Type B pancreatic cell (in vitro differentiated cells): ENCODE measurements at regions not wholly inside any gene's neighbourhood (a gene's known extent, or its start where the extent isn't known, plus 50 kb on each side); places are given as distances from the start of the nearest gene placed in this dataset.

ENCODE experiments used
- DNase-seq: peaks from one replicate; pipeline ENCODE4 v3.0.0; 2021; ENCODE audit warnings: mixed read lengths; ENCODE audit not compliant: unreplicated experiment; ENCODE audit errors: extremely low spot score
- H3K27ac Mint-ChIP-seq: 2 replicates; pipeline ENCODE4 v1.8.0; 2021; ENCODE audit warnings: mild to moderate bottlenecking, mixed read lengths
- H3K27me3 Mint-ChIP-seq: 2 replicates; pipeline ENCODE4 v1.8.0; 2021; ENCODE audit warnings: mixed read lengths
- H3K36me3 Mint-ChIP-seq: 2 replicates; pipeline ENCODE4 v1.8.0; 2021; ENCODE audit warnings: mixed read lengths
- H3K4me1 Mint-ChIP-seq: one replicate; pipeline ENCODE4 v1.8.0; 2021; ENCODE audit warnings: mixed read lengths; ENCODE audit not compliant: unreplicated experiment
- H3K4me3 Mint-ChIP-seq: 2 replicates; pipeline ENCODE4 v1.8.0; 2021; ENCODE audit warnings: mild to moderate bottlenecking, mixed read lengths
- H3K9me3 Mint-ChIP-seq: 2 replicates; pipeline ENCODE4 v1.8.0; 2021; ENCODE audit warnings: mixed read lengths
- TF ChIP-seq, protein P1 (sequence below): fragments of 200-600 bp; sonication (generic); conservative IDR thresholded peaks from 2 replicates; pipeline ENCODE4 v1.5.0; 2021; ENCODE audit warnings: antibody characterized with exemption, mild to moderate bottlenecking

GRCh38 chr4:24745172-24745895 is 50.0 kb upstream of the SOD3 start:
- H3K9me3 Mint-ChIP-seq = peaks cover 3% of the 10 kb centered on the region
- DNase-seq = no peak
- TF ChIP-seq, protein P1, sequence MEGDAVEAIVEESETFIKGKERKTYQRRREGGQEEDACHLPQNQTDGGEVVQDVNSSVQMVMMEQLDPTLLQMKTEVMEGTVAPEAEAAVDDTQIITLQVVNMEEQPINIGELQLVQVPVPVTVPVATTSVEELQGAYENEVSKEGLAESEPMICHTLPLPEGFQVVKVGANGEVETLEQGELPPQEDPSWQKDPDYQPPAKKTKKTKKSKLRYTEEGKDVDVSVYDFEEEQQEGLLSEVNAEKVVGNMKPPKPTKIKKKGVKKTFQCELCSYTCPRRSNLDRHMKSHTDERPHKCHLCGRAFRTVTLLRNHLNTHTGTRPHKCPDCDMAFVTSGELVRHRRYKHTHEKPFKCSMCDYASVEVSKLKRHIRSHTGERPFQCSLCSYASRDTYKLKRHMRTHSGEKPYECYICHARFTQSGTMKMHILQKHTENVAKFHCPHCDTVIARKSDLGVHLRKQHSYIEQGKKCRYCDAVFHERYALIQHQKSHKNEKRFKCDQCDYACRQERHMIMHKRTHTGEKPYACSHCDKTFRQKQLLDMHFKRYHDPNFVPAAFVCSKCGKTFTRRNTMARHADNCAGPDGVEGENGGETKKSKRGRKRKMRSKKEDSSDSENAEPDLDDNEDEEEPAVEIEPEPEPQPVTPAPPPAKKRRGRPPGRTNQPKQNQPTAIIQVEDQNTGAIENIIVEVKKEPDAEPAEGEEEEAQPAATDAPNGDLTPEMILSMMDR = no peak
- H3K27me3 Mint-ChIP-seq = peaks cover 17% of the 10 kb centered on the region
- no peaks in the 10 kb centered on the region for H3K36me3 Mint-ChIP-seq
- H3K27ac Mint-ChIP-seq = no peak overlapping the region
- no peak overlapping the region for H3K4me3 Mint-ChIP-seq
- H3K4me1 Mint-ChIP-seq = peaks cover 4% of the 10 kb centered on the region
